Loucy (cell line): ENCODE measurements at regions not wholly inside any gene's neighbourhood (a gene's known extent, or its start where the extent isn't known, plus 50 kb on each side); places are given as distances from the start of the nearest gene placed in this dataset.

ENCODE experiments used
- H2AFZ ChIP-seq: fragments of 200-600 bp; sonication (generic); 2 replicates; pipeline ENCODE4 v1.6.0; 2016; ENCODE audit warnings: antibody characterized with exemption, mild to moderate bottlenecking, low read length, moderate library complexity
- H3F3A ChIP-seq: fragments of 200-600 bp; 2 replicates; pipeline ENCODE4 v1.6.0; 2016; ENCODE audit warnings: antibody characterized with exemption, low read depth, mild to moderate bottlenecking
- H3K27me3 ChIP-seq: fragments of 200-600 bp; sonication (generic); 2 replicates; pipeline ENCODE4 v1.6.1; 2014; ENCODE audit warnings: low read length, mild to moderate bottlenecking; ENCODE audit not compliant: insufficient read depth, poor library complexity, severe bottlenecking
- H3K36me3 ChIP-seq: fragments of 200-600 bp; sonication (generic); 2 replicates; pipeline ENCODE4 v1.6.1; 2016; ENCODE audit warnings: low read length; ENCODE audit not compliant: insufficient read depth
- H3K4me1 ChIP-seq: fragments of 200-600 bp; sonication (generic); 2 replicates; pipeline ENCODE4 v1.5.1; 2014; ENCODE audit warnings: low read length, mild to moderate bottlenecking; ENCODE audit not compliant: insufficient read depth, poor library complexity, severe bottlenecking
- H3K4me2 ChIP-seq: fragments of 200-600 bp; sonication (generic); 2 replicates; pipeline ENCODE4 v1.6.0; 2014; ENCODE audit warnings: antibody characterized with exemption, low read length, low read depth, mild to moderate bottlenecking; ENCODE audit not compliant: poor library complexity, severe bottlenecking
- H3K4me3 ChIP-seq: fragments of 200-600 bp; sonication (generic); 2 replicates; pipeline ENCODE4 v1.5.1; 2014; ENCODE audit warnings: low read length, mild to moderate bottlenecking, mixed read lengths; ENCODE audit not compliant: poor library complexity, severe bottlenecking
- H3K79me2 ChIP-seq: fragments of 200-600 bp; sonication (generic); 2 replicates; pipeline ENCODE4 v1.6.1; 2014; ENCODE audit warnings: low read length; ENCODE audit not compliant: insufficient read depth
- H3K9ac ChIP-seq: fragments of 200-600 bp; sonication (generic); 2 replicates; pipeline ENCODE4 v1.6.0; 2014; ENCODE audit warnings: mild to moderate bottlenecking, low read depth, low read length, moderate library complexity; ENCODE audit not compliant: poor library complexity, severe bottlenecking
- H3K9me2 ChIP-seq: fragments of 200-600 bp; sonication (generic); replicated peaks from 2 replicates; pipeline ENCODE4 v1.6.1; 2016; ENCODE audit warnings: low read depth, low read length, mixed read lengths
- H3K9me3 ChIP-seq: fragments of 200-600 bp; sonication (generic); 2 replicates; pipeline ENCODE4 v1.6.1; 2014; ENCODE audit warnings: mild to moderate bottlenecking, antibody characterized with exemption, low read length, low read depth; ENCODE audit not compliant: insufficient read depth
- H4K20me1 ChIP-seq: fragments of 200-600 bp; sonication (generic); 2 replicates; pipeline ENCODE4 v1.6.0; 2014; ENCODE audit warnings: antibody characterized with exemption, low read length, mild to moderate bottlenecking; ENCODE audit not compliant: insufficient read depth, poor library complexity, severe bottlenecking
- EZH2phosphoT487 ChIP-seq: fragments of 200-600 bp; IDR thresholded peaks from 2 replicates; pipeline ENCODE4 v1.6.1; 2018; ENCODE audit warnings: antibody characterized with exemption, mild to moderate bottlenecking, moderate library complexity, borderline replicate concordance
- TF ChIP-seq, protein P1 (sequence below): fragments of 200-600 bp; sonication (generic); conservative IDR thresholded peaks from 2 replicates; pipeline ENCODE4 v1.5.1; 2014; ENCODE audit warnings: mild to moderate bottlenecking, antibody characterized with exemption, low read length

DNA sequence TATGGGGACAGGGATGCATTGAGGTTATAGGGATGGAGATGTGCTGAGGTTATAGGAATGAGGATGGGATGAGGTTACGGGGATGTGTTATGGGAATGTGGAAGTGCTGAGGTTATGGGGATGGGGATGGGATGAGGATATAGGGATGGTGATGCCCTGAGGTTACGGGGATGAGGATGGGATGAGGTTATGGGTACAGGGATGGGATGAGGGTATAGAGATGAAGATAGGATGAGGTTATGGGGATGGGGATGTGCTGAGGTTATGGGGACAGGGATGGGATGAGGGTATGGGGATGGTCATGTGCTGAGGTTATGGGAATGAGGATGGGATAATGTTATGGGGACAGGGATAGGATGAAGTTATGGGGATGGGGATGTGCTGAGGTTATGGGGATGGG, 542.8 kb downstream of the CDH26 start:
- TF ChIP-seq, protein P1, sequence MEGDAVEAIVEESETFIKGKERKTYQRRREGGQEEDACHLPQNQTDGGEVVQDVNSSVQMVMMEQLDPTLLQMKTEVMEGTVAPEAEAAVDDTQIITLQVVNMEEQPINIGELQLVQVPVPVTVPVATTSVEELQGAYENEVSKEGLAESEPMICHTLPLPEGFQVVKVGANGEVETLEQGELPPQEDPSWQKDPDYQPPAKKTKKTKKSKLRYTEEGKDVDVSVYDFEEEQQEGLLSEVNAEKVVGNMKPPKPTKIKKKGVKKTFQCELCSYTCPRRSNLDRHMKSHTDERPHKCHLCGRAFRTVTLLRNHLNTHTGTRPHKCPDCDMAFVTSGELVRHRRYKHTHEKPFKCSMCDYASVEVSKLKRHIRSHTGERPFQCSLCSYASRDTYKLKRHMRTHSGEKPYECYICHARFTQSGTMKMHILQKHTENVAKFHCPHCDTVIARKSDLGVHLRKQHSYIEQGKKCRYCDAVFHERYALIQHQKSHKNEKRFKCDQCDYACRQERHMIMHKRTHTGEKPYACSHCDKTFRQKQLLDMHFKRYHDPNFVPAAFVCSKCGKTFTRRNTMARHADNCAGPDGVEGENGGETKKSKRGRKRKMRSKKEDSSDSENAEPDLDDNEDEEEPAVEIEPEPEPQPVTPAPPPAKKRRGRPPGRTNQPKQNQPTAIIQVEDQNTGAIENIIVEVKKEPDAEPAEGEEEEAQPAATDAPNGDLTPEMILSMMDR = no peak
- TF ChIP-seq EZH2phosphoT487 = no peak
- H3K4me2 ChIP-seq = no peak overlapping the region

DNA sequence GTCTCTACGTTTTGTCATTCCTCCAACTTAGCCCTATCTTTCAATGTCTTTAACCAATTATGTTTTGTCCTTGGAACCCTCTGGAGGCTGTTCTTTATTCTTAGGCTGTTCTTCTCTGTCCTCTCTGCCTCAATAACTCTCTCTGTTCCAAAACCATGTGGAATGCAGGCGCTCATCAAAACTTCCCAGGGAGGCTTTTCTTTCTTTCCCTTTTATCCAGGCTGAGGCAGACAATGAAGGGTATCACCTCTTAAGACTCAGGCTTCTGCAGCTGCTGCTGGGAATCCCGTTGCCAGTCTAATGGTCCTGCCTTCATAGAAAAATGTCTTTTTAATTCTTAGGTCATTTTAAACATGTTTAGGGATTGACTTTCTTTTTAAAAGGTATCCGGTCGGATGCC, 544.7 kb downstream of the CDH26 start:
- TF ChIP-seq, protein P1 = no peak
- no peak for TF ChIP-seq EZH2phosphoT487
- H3K4me3 ChIP-seq = no peak overlapping the region
- no peak overlapping the region for H2AFZ ChIP-seq
- H3K79me2 ChIP-seq = no peaks in the 10 kb centered on the region
- H3F3A ChIP-seq = no peaks in the 10 kb centered on the region
- H3K4me2 ChIP-seq = no peak overlapping the region
- H3K9me2 ChIP-seq = no peaks in the 10 kb centered on the region
- no peak overlapping the region for H3K9ac ChIP-seq
- H3K36me3 ChIP-seq = no peaks in the 10 kb centered on the region
- H3K27me3 ChIP-seq = no peaks in the 10 kb centered on the region
- no peaks in the 10 kb centered on the region for H4K20me1 ChIP-seq
- H3K4me1 ChIP-seq = no peaks in the 10 kb centered on the region
- H3K9me3 ChIP-seq = no peaks in the 10 kb centered on the region

More for the DNA sequence above, 542.8 kb downstream of the CDH26 start:
- H3K4me3 ChIP-seq = no peak overlapping the region
- H3K27me3 ChIP-seq = no peaks in the 10 kb centered on the region
- no peaks in the 10 kb centered on the region for H3K36me3 ChIP-seq
- H3K9ac ChIP-seq = no peak overlapping the region
- no peaks in the 10 kb centered on the region for H3K79me2 ChIP-seq
- no peaks in the 10 kb centered on the region for H3K9me3 ChIP-seq
- H3K9me2 ChIP-seq = no peaks in the 10 kb centered on the region
- no peaks in the 10 kb centered on the region for H3K4me1 ChIP-seq
- no peak overlapping the region for H2AFZ ChIP-seq
- no peaks in the 10 kb centered on the region for H3F3A ChIP-seq
- H4K20me1 ChIP-seq = no peaks in the 10 kb centered on the region

DNA sequence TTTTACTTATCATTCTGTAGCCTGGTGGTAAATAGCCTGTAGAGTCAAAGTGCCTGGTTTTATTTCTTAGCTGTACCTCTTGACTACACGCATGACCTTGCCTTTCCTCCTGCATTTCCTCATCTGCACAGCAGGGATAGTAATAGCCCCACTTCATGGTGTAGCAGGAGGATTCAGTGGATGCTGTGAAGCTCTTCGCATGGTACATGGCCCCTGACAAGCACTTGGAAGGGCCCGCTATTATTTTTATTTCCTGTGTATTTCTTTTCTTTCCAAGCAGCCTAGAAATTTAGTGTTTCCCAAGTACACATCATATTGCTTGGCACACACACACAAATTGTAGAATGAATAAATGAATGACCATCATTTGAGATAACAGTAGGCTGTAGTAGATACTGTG, 547.2 kb downstream of the CDH26 start:
- TF ChIP-seq, protein P1 = no peak; the same call in 1 of the 2 replicates
- TF ChIP-seq EZH2phosphoT487 = no peak

More for the DNA sequence above, 547.2 kb downstream of the CDH26 start:
- no peaks in the 10 kb centered on the region for H3K9me2 ChIP-seq
- no peaks in the 10 kb centered on the region for H3F3A ChIP-seq
- H3K9me3 ChIP-seq = no peaks in the 10 kb centered on the region
- no peak overlapping the region for H3K4me2 ChIP-seq
- H3K4me1 ChIP-seq = no peaks in the 10 kb centered on the region
- no peaks in the 10 kb centered on the region for H3K27me3 ChIP-seq
- H3K4me3 ChIP-seq = no peak overlapping the region
- no peaks in the 10 kb centered on the region for H3K36me3 ChIP-seq
- no peaks in the 10 kb centered on the region for H4K20me1 ChIP-seq
- no peak overlapping the region for H2AFZ ChIP-seq
- H3K79me2 ChIP-seq = no peaks in the 10 kb centered on the region
- H3K9ac ChIP-seq = no peak overlapping the region
